Neuronal stem cell (in vitro differentiated cells): ENCODE measurements at regions not wholly inside any gene's neighbourhood (a gene's known extent, or its start where the extent isn't known, plus 50 kb on each side); places are given as distances from the start of the nearest gene placed in this dataset.

Source experiments
- DNase-seq: peaks from one replicate; pipeline ENCODE4 v3.0.0-alpha.2; 2013; ENCODE audit warnings: low spot score
- H2AFZ ChIP-seq: one replicate; pipeline ENCODE4 v1.6.1; 2013; ENCODE audit warnings: mild to moderate bottlenecking, low read length, inconsistent platforms
- H2AK5ac ChIP-seq: 2 replicates; pipeline ENCODE4 v1.6.1; 2013; ENCODE audit warnings: low read depth, mild to moderate bottlenecking, inconsistent platforms, low read length, moderate library complexity, mixed read lengths
- H2BK120ac ChIP-seq: 2 replicates; pipeline ENCODE4 v1.6.1; 2013; ENCODE audit warnings: low read depth, mild to moderate bottlenecking, inconsistent platforms, low read length, moderate library complexity, mixed read lengths
- H2BK12ac ChIP-seq: one replicate; pipeline ENCODE4 v1.6.1; 2013; ENCODE audit warnings: low read length, inconsistent platforms
- H2BK15ac ChIP-seq: 2 replicates; pipeline ENCODE4 v1.6.1; 2013; ENCODE audit warnings: mild to moderate bottlenecking, low read length, inconsistent platforms, mixed read lengths
- H2BK5ac ChIP-seq: one replicate; pipeline ENCODE4 v1.6.1; 2013; ENCODE audit warnings: inconsistent platforms, mild to moderate bottlenecking, low read length, moderate library complexity
- H3K14ac ChIP-seq: one replicate; pipeline ENCODE4 v1.6.1; 2013; ENCODE audit warnings: low read length, inconsistent platforms
- H3K18ac ChIP-seq: 2 replicates; pipeline ENCODE4 v1.6.1; 2013; ENCODE audit warnings: low read length, inconsistent platforms
- H3K23ac ChIP-seq: 2 replicates; pipeline ENCODE4 v1.6.1; 2013; ENCODE audit warnings: low read depth, mild to moderate bottlenecking, mixed read lengths, low read length, inconsistent platforms; ENCODE audit not compliant: poor library complexity
- H3K27ac ChIP-seq: replicated peaks from 3 replicates; pipeline ENCODE4 v1.5.1; 2013; ENCODE audit warnings: low read length, inconsistent platforms
- H3K27me3 ChIP-seq, 3 experiments: 2 replicates each; pipeline ENCODE4 v1.6.1; 2013; ENCODE audit warnings: low read length in 3 of 3, mild to moderate bottlenecking in 2 of 3, inconsistent platforms in 1 of 3, low read depth in 1 of 3, mixed read lengths in 1 of 3, moderate library complexity in 1 of 3; ENCODE audit not compliant: control insufficient read depth in 3 of 3, insufficient read depth in 3 of 3
- H3K36me3 ChIP-seq, 2 donors: replicated peaks in 1 of 2; 2 replicates each; pipeline ENCODE4 v1.6.1; 2013; ENCODE audit warnings: low read length in 2 of 2; ENCODE audit not compliant: control insufficient read depth in 2 of 2, insufficient read depth in 2 of 2
- H3K4ac ChIP-seq: 2 replicates; pipeline ENCODE4 v1.6.1; 2013; ENCODE audit warnings: inconsistent platforms, mild to moderate bottlenecking, low read length, moderate library complexity
- H3K4me1 ChIP-seq, 2 donors: 1 replicate in 1 of 2; 2 replicates in 1 of 2; pipeline ENCODE4 v1.6.1; 2013; ENCODE audit warnings: low read length in 2 of 2, low read depth in 1 of 2; ENCODE audit not compliant: control insufficient read depth in 2 of 2, insufficient read depth in 1 of 2
- H3K4me2 ChIP-seq: one replicate; pipeline ENCODE4 v1.6.1; 2013; ENCODE audit warnings: mild to moderate bottlenecking, low read length, inconsistent platforms; ENCODE audit not compliant: insufficient read depth, poor library complexity, severe bottlenecking
- H3K4me3 ChIP-seq, 2 donors: 2 replicates each; pipeline ENCODE4 v1.5.1; 2013; ENCODE audit warnings: low read length in 2 of 2, mild to moderate bottlenecking in 2 of 2, inconsistent platforms in 1 of 2, moderate library complexity in 1 of 2
- H3K79me1 ChIP-seq: one replicate; pipeline ENCODE4 v1.6.1; 2013; ENCODE audit warnings: low read depth, mild to moderate bottlenecking, inconsistent platforms, low read length, moderate library complexity
- H3K9ac ChIP-seq: one replicate; pipeline ENCODE4 v1.6.1; 2013; ENCODE audit warnings: mild to moderate bottlenecking, low read depth, low read length, inconsistent platforms; ENCODE audit not compliant: poor library complexity
- H3K9me3 ChIP-seq, 2 donors: replicated peaks in 1 of 2; 2 replicates each; pipeline versions ENCODE3 to v1.6.1; 2013; ENCODE audit warnings: low read length in 2 of 2, mild to moderate bottlenecking in 2 of 2, inconsistent platforms in 1 of 2, low read depth in 1 of 2, mixed read lengths in 1 of 2, moderate library complexity in 1 of 2; ENCODE audit not compliant: control insufficient read depth in 2 of 2, insufficient read depth in 1 of 2
- H4K8ac ChIP-seq: one replicate; pipeline ENCODE4 v1.6.1; 2013; ENCODE audit warnings: low read depth, mild to moderate bottlenecking, inconsistent platforms, low read length, moderate library complexity
- H4K91ac ChIP-seq: one replicate; pipeline ENCODE4 v1.6.1; 2013; ENCODE audit warnings: low read length, low read depth, mild to moderate bottlenecking, inconsistent platforms; ENCODE audit not compliant: poor library complexity
- WGBS, 2 donors: extraction: QIAGEN DNeasy Blood & Tissue Kit; methylation state at CpG; one replicate each; pipeline ENCODE4 v1.1.7; 2013; ENCODE audit warnings: missing lambda C conversion rate in 2 of 2, mixed read lengths in 1 of 2; ENCODE audit not compliant: insufficient read length in 2 of 2, insufficient replicate concordance in 1 of 2; ENCODE audit errors: extremely low coverage in 2 of 2; 5-methylcytosine and 5-hydroxymethylcytosine counted together

DNA sequence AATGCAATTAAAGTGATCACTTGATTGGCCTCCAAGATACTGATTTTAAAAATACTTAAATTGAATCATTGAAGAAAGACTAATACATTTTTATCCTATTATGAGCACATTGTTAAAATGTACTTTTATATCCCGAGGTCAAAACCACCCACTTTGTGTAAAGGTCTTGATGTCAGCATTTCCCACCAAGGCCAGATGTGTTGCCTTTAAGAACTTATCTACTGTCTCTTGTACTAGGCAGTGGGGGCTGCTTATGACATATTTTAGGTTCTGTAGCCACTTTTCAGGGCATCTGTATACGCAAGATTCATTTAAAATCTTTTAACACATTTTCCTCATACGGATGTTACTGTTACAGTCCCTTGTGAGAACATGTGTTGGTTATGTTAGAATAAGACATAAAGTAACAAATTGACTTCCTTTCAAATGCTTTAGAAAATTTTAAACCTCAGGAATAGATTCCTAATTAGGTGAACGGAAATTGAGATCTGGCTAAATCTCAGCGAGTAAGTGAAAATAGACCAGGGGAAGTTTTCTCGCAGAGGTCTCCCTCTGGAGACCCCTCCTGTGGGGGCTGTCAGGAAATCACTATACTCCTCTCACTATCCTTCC lies 456.2 kb downstream of the ADAMTS20 start:
- no peak overlapping the region for H2BK12ac ChIP-seq
- H3K4me1 ChIP-seq: no peaks in the 10 kb centered on the region
- DNase-seq: no peak
- no peak overlapping the region for H4K91ac ChIP-seq
- no peak overlapping the region for H3K9ac ChIP-seq
- H2AFZ ChIP-seq: no peak overlapping the region
- H3K18ac ChIP-seq: no peak overlapping the region
- H3K4me2 ChIP-seq: no peak overlapping the region
- H3K36me3 ChIP-seq: no peaks in the 10 kb centered on the region
- no CpG with 5 or more reads among the region's 6 CpGs for WGBS, 2 donors
- H2BK120ac ChIP-seq: no peak overlapping the region
- no peak overlapping the region for H3K4me3 ChIP-seq
- no peak overlapping the region for H4K8ac ChIP-seq
- no peak overlapping the region for H3K4ac ChIP-seq
- H2BK15ac ChIP-seq: no peak overlapping the region
- no peak overlapping the region for H3K14ac ChIP-seq
- H3K9me3 ChIP-seq: no peaks in the 10 kb centered on the region
- no peaks in the 10 kb centered on the region for H3K27me3 ChIP-seq
- H3K23ac ChIP-seq: no peak overlapping the region
- H3K27ac ChIP-seq: no peak overlapping the region
- H3K79me1 ChIP-seq: no peaks in the 10 kb centered on the region
- no peak overlapping the region for H2AK5ac ChIP-seq
- no peak overlapping the region for H2BK5ac ChIP-seq

DNA sequence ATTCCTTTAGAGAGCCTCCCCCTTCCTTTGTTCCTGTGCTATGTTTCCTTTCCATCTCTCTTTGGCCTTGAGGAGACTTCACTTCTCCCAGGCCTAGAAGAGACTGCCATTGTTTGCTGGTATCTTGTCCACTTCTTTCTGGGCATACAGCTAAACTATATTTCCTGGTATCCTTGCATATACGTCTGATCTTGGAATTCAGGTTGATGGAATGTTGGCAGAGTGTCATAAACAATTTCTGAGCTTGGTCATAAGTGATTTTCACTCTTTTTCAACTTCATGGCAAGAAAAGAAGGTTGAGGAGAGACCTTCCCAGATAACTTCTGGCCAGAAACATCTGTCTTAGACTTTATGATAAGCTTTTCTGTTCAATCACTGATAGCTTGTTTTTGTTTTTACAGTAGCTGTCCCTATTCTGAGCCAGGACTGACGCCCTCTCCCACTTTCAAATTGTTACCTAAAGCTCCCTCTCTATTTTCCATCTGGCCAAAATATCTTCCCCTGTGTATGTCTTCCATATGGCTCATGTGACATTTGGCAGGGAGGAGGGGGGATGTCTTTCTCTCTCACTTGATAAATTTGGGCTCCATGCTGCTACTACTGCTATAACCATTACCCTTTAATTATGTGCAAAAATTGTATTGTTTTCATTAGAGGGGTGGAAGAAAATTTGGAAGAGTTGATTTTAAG lies 457.0 kb downstream of the ADAMTS20 start:
- H2BK15ac ChIP-seq: no peak overlapping the region
- no peak overlapping the region for H2BK5ac ChIP-seq
- no peak overlapping the region for H2BK12ac ChIP-seq
- no peak overlapping the region for H3K4ac ChIP-seq
- no peak overlapping the region for H3K4me3 ChIP-seq
- no peak overlapping the region for H3K18ac ChIP-seq
- H2AFZ ChIP-seq: peak overlapping the region; percentile 53
- H3K4me1 ChIP-seq: no peaks in the 10 kb centered on the region
- no peak overlapping the region for H3K9ac ChIP-seq
- WGBS, 2 donors: no CpG with 5 or more reads among the region's 2 CpGs
- H4K91ac ChIP-seq: no peak overlapping the region
- DNase-seq: no peak
- H3K27me3 ChIP-seq: no peaks in the 10 kb centered on the region
- no peak overlapping the region for H2BK120ac ChIP-seq
- H3K9me3 ChIP-seq: no peaks in the 10 kb centered on the region
- H3K79me1 ChIP-seq: no peaks in the 10 kb centered on the region
- no peak overlapping the region for H2AK5ac ChIP-seq
- H3K4me2 ChIP-seq: no peak overlapping the region
- H3K23ac ChIP-seq: no peak overlapping the region
- H3K14ac ChIP-seq: no peak overlapping the region
- H4K8ac ChIP-seq: no peak overlapping the region
- H3K36me3 ChIP-seq: no peaks in the 10 kb centered on the region
- no peak overlapping the region for H3K27ac ChIP-seq

DNA sequence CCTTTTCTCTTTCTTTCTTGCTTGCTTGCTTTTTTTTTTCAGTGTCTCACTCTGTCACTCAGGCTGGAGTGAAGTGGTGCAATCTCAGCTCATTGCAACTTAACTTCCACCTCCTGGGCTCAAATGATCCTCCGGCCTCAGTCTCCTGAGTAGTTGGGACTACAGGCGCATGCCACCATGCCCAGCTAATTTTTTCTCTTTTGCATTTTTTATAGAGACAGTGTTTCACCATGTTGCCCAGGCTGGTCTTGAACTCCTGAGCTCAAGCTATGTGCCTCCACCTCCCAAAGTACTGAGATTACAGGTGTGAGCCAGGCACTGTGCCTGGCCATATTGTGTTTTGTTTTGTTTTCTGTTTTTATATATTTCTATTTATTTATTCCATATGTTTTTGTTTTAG lies 461.0 kb downstream of the ADAMTS20 start:
- Histone ChIP-seq H3K36me3 (no peaks in the 10 kb centered on the region), H3K9ac (no peak overlapping the region), H3K18ac (no peak overlapping the region), H2AFZ (no peak overlapping the region), H2BK5ac (no peak overlapping the region), H2BK120ac (no peak overlapping the region), H2BK12ac (no peak overlapping the region), H2BK15ac (no peak overlapping the region), H4K8ac (no peak overlapping the region), H3K14ac (no peak overlapping the region), H3K4me3 (no peak overlapping the region), H2AK5ac (no peak overlapping the region), H3K9me3 (peaks cover 0 to 1% of the 10 kb centered on the region in 2 donors), H3K4me1 (no peaks in the 10 kb centered on the region), H3K27me3 (no peaks in the 10 kb centered on the region), H3K79me1 (no peaks in the 10 kb centered on the region), H3K23ac (no peak overlapping the region), H3K4me2 (no peak overlapping the region), H3K4ac (no peak overlapping the region), H4K91ac (no peak overlapping the region), H3K27ac (no peak overlapping the region)
- no CpG with 5 or more reads among the region's 2 CpGs for WGBS, 2 donors
- no peak for DNase-seq

DNA sequence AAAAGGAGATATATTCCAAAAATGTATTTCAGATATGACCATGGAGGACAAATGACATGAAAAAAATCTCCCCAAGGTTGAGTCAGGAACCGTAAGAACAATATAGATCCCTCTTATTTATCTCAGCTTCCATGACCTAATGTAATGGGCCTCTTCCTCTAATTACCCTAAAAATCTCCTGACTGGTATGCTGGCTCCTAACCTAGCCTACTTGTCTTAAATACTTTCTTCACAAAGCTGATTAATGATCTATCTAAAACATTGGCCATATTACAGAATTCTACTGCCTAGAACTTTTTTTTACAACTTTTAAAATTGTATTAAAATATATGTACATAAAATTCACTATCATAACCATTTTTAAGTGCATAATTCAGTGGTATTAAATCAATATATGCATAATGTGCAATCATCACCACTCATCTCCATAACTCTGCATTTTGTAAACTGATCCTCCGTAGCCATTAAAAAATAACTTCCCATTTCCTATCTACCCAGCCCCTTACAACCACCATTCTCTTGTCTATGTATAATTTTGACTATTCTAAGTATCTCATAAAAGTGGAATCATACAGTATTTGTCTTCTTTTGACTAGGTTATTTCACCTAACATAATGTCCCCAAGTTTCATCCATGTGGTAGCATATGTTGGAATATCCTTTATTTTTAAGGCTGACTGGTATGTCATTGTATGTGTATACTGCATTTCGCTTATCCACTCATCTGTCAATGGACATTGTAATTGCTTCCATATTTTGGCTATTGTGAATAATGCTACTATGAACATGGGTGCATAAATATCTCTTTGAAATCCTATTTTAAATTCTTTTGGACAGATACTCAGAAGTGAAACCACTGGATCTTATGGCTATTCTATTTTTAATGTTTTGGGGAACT lies 464.6 kb downstream of the ADAMTS20 start:
- Histone ChIP-seq H3K18ac (no peak overlapping the region), H3K4me3 (no peak overlapping the region), H2BK120ac (no peak overlapping the region), H3K14ac (no peak overlapping the region), H2BK15ac (no peak overlapping the region), H3K27me3 (no peaks in the 10 kb centered on the region), H3K27ac (no peak overlapping the region), H3K79me1 (no peaks in the 10 kb centered on the region), H2AK5ac (no peak overlapping the region), H3K4ac (no peak overlapping the region), H3K4me2 (no peak overlapping the region), H3K23ac (no peak overlapping the region), H2AFZ (no peak overlapping the region), H3K9ac (no peak overlapping the region), H2BK5ac (no peak overlapping the region), H3K9me3 (peaks cover 4 to 16% of the 10 kb centered on the region in 2 donors), H4K91ac (no peak overlapping the region), H2BK12ac (no peak overlapping the region), H3K4me1 (no peaks in the 10 kb centered on the region), H4K8ac (no peak overlapping the region), H3K36me3 (no peaks in the 10 kb centered on the region)
- no CpG with 5 or more reads among the region's 3 CpGs for WGBS, 2 donors
- DNase-seq: no peak
